ENCODE measurements at regions not wholly inside any gene's neighbourhood (a gene's known extent, or its start where the extent isn't known, plus 50 kb on each side); places are given as distances from the start of the nearest gene placed in this dataset.
A peak's percentile ranks its signal among the peaks of the same experiment; 100 is the strongest.

DNA sequence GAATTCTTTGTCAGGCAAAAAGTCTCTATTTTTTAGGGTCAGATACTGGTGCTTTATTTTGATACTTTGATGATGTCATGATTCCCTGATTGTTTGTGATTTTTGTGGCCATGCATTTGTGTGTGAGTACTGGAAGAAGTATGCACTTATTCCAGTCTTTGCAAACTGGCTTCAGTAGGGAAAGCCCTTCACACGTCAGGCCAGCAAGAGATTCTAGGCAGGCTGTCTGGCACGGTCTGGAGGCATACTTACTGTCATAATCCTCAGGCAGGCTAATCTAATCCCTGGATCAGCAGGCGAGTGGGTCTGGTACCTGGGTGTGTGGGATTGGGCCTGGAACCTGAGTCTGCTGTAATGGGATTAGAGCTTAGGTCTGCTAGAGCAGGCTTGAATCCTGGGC lies 391.8 kb upstream of the MMS22L start:
- no peaks in the 10 kb centered on the region for H3K9me2 ChIP-seq (ENCODE audit: insufficient read depth)
- no peaks in the 10 kb centered on the region for H3K36me3 ChIP-seq (ENCODE audit: low read depth)
- peaks cover 16% of the 10 kb centered on the region for H3K4me1 ChIP-seq (ENCODE audit: insufficient read depth)
- no peak overlapping the region for H2AFZ ChIP-seq
- H3K4me2 ChIP-seq (ENCODE audit: unreplicated experiment), result no peak overlapping the region
- no peak overlapping the region for H3K4me3 ChIP-seq
- H3F3A ChIP-seq (ENCODE audit: insufficient read depth), result no peaks in the 10 kb centered on the region
- no peaks in the 10 kb centered on the region for H3K9me3 ChIP-seq (ENCODE audit: low read depth)
- DNase-seq, result peak; percentile 89
- in situ Hi-C loops (cut with MboI), result no loop called here
- H4K20me1 ChIP-seq (ENCODE audit: insufficient read depth), result no peaks in the 10 kb centered on the region
- TF ChIP-seq EZH2 (IDR thresholded peaks at IDR 0.05; ENCODE audit: insufficient read depth, poor library complexity, severe bottlenecking) (no peak), EZH2phosphoT487 (IDR thresholded peaks at IDR 0.05; ENCODE audit: insufficient read depth, low read depth) (no peak)
- no peaks in the 10 kb centered on the region for H3K27me3 ChIP-seq (replicated peaks; ENCODE audit: insufficient read depth)
- peak overlapping the region; percentile 43 for H3K27ac ChIP-seq
- 32 to 38% methylated on average over 3 of the region's 3 CpGs for WGBS, 2 experiments (ENCODE audit: low coverage in 1 of 2, low lambda C conversion rate in 2 of 2, missing lambda C conversion rate in 2 of 2)
- H3K9ac ChIP-seq, result no peak overlapping the region
- no peaks in the 10 kb centered on the region for H3K79me2 ChIP-seq (ENCODE audit: insufficient read depth)

GRCh38 chr6:97677626-97678025 lies 394.6 kb upstream of the MMS22L start:
- Histone ChIP-seq H3K4me1 (ENCODE audit: insufficient read depth) (no peaks in the 10 kb centered on the region), H2AFZ (no peak overlapping the region), H3K36me3 (ENCODE audit: low read depth) (no peaks in the 10 kb centered on the region), H3K4me3 (no peak overlapping the region), H3K9ac (no peak overlapping the region), H3K27ac (no peak overlapping the region), H3K79me2 (ENCODE audit: insufficient read depth) (no peaks in the 10 kb centered on the region), H3K9me3 (ENCODE audit: low read depth) (no peaks in the 10 kb centered on the region), H3F3A (ENCODE audit: insufficient read depth) (no peaks in the 10 kb centered on the region), H3K9me2 (ENCODE audit: insufficient read depth) (no peaks in the 10 kb centered on the region), H3K27me3 (replicated peaks; ENCODE audit: insufficient read depth) (no peaks in the 10 kb centered on the region), H4K20me1 (ENCODE audit: insufficient read depth) (no peaks in the 10 kb centered on the region), H3K4me2 (ENCODE audit: unreplicated experiment) (no peak overlapping the region)
- 59 to 65% methylated on average over 2 of the region's 2 CpGs for WGBS, 2 experiments (ENCODE audit: low coverage in 1 of 2, low lambda C conversion rate in 2 of 2, missing lambda C conversion rate in 2 of 2)
- DNase-seq, result no peak
- TF ChIP-seq EZH2 (IDR thresholded peaks at IDR 0.05; ENCODE audit: insufficient read depth, poor library complexity, severe bottlenecking), result no peak
- TF ChIP-seq EZH2phosphoT487 (IDR thresholded peaks at IDR 0.05; ENCODE audit: insufficient read depth, low read depth), result no peak
- in situ Hi-C loops (cut with MboI), result no loop called here

DNA sequence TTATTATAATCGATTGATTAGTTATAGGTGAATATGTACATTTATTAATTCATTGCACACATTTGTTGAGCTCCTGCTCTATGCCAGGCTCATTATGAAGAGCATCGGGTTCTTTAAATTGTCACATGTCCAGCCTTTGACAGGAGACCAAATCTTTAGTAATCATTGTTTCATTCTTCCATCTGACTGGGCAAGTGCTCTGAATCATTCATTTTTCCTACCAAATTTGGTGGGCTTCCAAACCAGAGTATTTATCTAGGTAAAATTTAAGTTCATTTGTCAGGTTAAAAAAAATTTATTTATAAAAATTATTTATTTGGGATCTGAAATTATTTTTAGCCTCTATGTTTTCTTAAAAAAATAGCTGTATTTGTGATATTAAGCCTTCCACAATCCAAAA lies 404.9 kb upstream of the MMS22L start:
- Histone ChIP-seq H3K27ac (no peak overlapping the region), H3K9ac (no peak overlapping the region), H3K9me2 (ENCODE audit: insufficient read depth) (no peaks in the 10 kb centered on the region), H3K27me3 (replicated peaks; ENCODE audit: insufficient read depth) (no peaks in the 10 kb centered on the region), H3K9me3 (ENCODE audit: low read depth) (no peaks in the 10 kb centered on the region), H2AFZ (no peak overlapping the region), H3K79me2 (ENCODE audit: insufficient read depth) (no peaks in the 10 kb centered on the region), H3K36me3 (ENCODE audit: low read depth) (no peaks in the 10 kb centered on the region), H4K20me1 (ENCODE audit: insufficient read depth) (no peaks in the 10 kb centered on the region), H3K4me3 (no peak overlapping the region), H3K4me2 (ENCODE audit: unreplicated experiment) (no peak overlapping the region), H3F3A (ENCODE audit: insufficient read depth) (no peaks in the 10 kb centered on the region), H3K4me1 (ENCODE audit: insufficient read depth) (no peaks in the 10 kb centered on the region)
- in situ Hi-C loops (cut with MboI), result no loop called here
- no peak for TF ChIP-seq EZH2phosphoT487 (IDR thresholded peaks at IDR 0.05; ENCODE audit: insufficient read depth, low read depth)
- no peak for TF ChIP-seq EZH2 (IDR thresholded peaks at IDR 0.05; ENCODE audit: insufficient read depth, poor library complexity, severe bottlenecking)
- 44 to 49% methylated on average over 2 of the region's 2 CpGs for WGBS, 2 experiments (ENCODE audit: low coverage in 1 of 2, low lambda C conversion rate in 2 of 2, missing lambda C conversion rate in 2 of 2)
- peak; percentile 12 for DNase-seq

- H3K4me1 ChIP-seq (ENCODE audit: insufficient read depth), result no peaks in the 10 kb centered on the region
Observed at GRCh38 chr6:97689078-97689754, 406.2 kb upstream of the MMS22L start.

DNA sequence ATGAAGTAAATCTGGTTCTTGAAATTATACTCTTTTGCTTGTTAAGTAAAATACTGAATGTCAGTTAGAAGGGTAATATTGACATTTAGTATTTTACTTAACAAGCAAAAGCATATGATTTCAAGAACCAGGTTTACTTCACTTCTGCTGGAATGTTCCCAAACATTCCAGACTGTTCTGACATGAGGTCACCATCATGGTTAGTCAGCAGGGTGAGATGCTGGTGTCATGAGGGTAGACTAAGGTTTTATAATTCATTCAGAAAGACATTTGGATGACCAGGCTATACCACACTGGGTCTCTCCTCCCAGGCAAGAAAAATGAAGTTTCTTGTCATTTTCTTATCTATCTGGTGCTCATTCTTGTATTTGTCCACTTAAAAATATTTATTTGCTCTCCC lies 414.4 kb upstream of the MMS22L start:
- no peaks in the 10 kb centered on the region for H3K36me3 ChIP-seq (ENCODE audit: low read depth)
- H4K20me1 ChIP-seq (ENCODE audit: insufficient read depth), result no peaks in the 10 kb centered on the region
- in situ Hi-C loops (cut with MboI), result no loop called here
- H3F3A ChIP-seq (ENCODE audit: insufficient read depth), result no peaks in the 10 kb centered on the region
- H3K4me1 ChIP-seq (ENCODE audit: insufficient read depth), result peaks cover 10% of the 10 kb centered on the region
- H2AFZ ChIP-seq, result no peak overlapping the region
- no peak overlapping the region for H3K4me2 ChIP-seq (ENCODE audit: unreplicated experiment)
- no peak overlapping the region for H3K9ac ChIP-seq
- H3K9me2 ChIP-seq (ENCODE audit: insufficient read depth), result no peaks in the 10 kb centered on the region
- peak; percentile 83 for DNase-seq
- H3K9me3 ChIP-seq (ENCODE audit: low read depth), result no peaks in the 10 kb centered on the region
- TF ChIP-seq EZH2 (IDR thresholded peaks at IDR 0.05; ENCODE audit: insufficient read depth, poor library complexity, severe bottlenecking) (no peak), EZH2phosphoT487 (IDR thresholded peaks at IDR 0.05; ENCODE audit: insufficient read depth, low read depth) (no peak)
- no peak overlapping the region for H3K4me3 ChIP-seq
- H3K27me3 ChIP-seq (replicated peaks; ENCODE audit: insufficient read depth), result no peaks in the 10 kb centered on the region
- no peak overlapping the region for H3K27ac ChIP-seq
- H3K79me2 ChIP-seq (ENCODE audit: insufficient read depth), result no peaks in the 10 kb centered on the region

More at GRCh38 chr6:97689078-97689754, 406.2 kb upstream of the MMS22L start:
- Histone ChIP-seq H3K4me2 (ENCODE audit: unreplicated experiment) (no peak overlapping the region), H3K27me3 (replicated peaks; ENCODE audit: insufficient read depth) (no peaks in the 10 kb centered on the region), H3K36me3 (ENCODE audit: low read depth) (no peaks in the 10 kb centered on the region), H3K9me3 (ENCODE audit: low read depth) (no peaks in the 10 kb centered on the region), H3K4me3 (no peak overlapping the region), H3K9ac (no peak overlapping the region), H2AFZ (no peak overlapping the region), H3K27ac (no peak overlapping the region), H3K79me2 (ENCODE audit: insufficient read depth) (no peaks in the 10 kb centered on the region), H3K9me2 (ENCODE audit: insufficient read depth) (no peaks in the 10 kb centered on the region), H4K20me1 (ENCODE audit: insufficient read depth) (no peaks in the 10 kb centered on the region), H3F3A (ENCODE audit: insufficient read depth) (no peaks in the 10 kb centered on the region)
- TF ChIP-seq EZH2 (IDR thresholded peaks at IDR 0.05; ENCODE audit: insufficient read depth, poor library complexity, severe bottlenecking), result no peak
- TF ChIP-seq EZH2phosphoT487 (IDR thresholded peaks at IDR 0.05; ENCODE audit: insufficient read depth, low read depth), result no peak
- in situ Hi-C loops (cut with MboI), result no loop called here
- WGBS, 2 experiments (ENCODE audit: low coverage in 1 of 2, low lambda C conversion rate in 2 of 2, missing lambda C conversion rate in 2 of 2), result 87 to 89% methylated on average over 5 of the region's 5 CpGs
- no peak for DNase-seq

Measured in GM23248 (cell line).